Gastroesophageal sphincter (tissue), 4 donors: ENCODE measurements at regions not wholly inside any gene's neighbourhood (a gene's known extent, or its start where the extent isn't known, plus 50 kb on each side); places are given as distances from the start of the nearest gene placed in this dataset.

Source experiments
- ATAC-seq: fragments of 150-250 bp; one replicate; pipeline ENCODE4 v1.9.1; 2016; ENCODE audit warnings: mild to moderate bottlenecking, moderate library complexity
- H3K27ac ChIP-seq, 4 donors: fragments of 200-600 bp; sonication (generic) in 3 of 4; 1 replicate in 3 of 4; 2 replicates in 1 of 4; pipeline ENCODE4 v1.5.1; 2016 to 2019
- H3K27me3 ChIP-seq: fragments of 200-600 bp; sonication (generic); one replicate; pipeline ENCODE4 v1.5.1; 2019
- H3K36me3 ChIP-seq, 2 donors: fragments of 200-600 bp; sonication (generic); one replicate each; pipeline ENCODE4 v1.5.1; 2019; ENCODE audit warnings: control low read depth in 1 of 2
- H3K4me1 ChIP-seq, 3 donors: fragments of 200-600 bp; sonication (generic); 1 replicate in 2 of 3; 2 replicates in 1 of 3; pipeline ENCODE4 v1.5.1; 2016 to 2019; ENCODE audit warnings: control low read depth in 2 of 3
- H3K4me3 ChIP-seq, 2 donors: fragments of 200-600 bp; sonication (generic); one replicate each; pipeline ENCODE4 v1.5.1; 2019; ENCODE audit warnings: mild to moderate bottlenecking in 1 of 2, moderate library complexity in 1 of 2
- H3K9me3 ChIP-seq, 3 donors: fragments of 200-600 bp; sonication (generic); one replicate each; pipeline ENCODE4 v1.5.1; 2017 to 2019; ENCODE audit warnings: control low read depth in 2 of 3
- CTCF ChIP-seq, 4 experiments: fragments of 200-600 bp in 2 of 4; fragments of 450-650 bp in 2 of 4; sonication (generic) in 1 of 4; IDR thresholded peaks; one replicate each; pipeline ENCODE4 v1.5.1; 2017 to 2019; ENCODE audit warnings: antibody characterized with exemption in 4 of 4, mild to moderate bottlenecking in 2 of 4, moderate library complexity in 2 of 4
- EP300 ChIP-seq: sonication (generic); formaldehyde crosslinking; IDR thresholded peaks from one replicate; pipeline ENCODE4 v1.6.1; 2017; ENCODE audit warnings: antibody characterized with exemption, mild to moderate bottlenecking
- POLR2A ChIP-seq, 2 donors: fragments of 450-650 bp; IDR thresholded peaks; one replicate each; pipeline ENCODE4 v1.6.1; 2017; ENCODE audit warnings: antibody characterized with exemption in 2 of 2, mild to moderate bottlenecking in 2 of 2, moderate library complexity in 1 of 2
- POLR2AphosphoS5 ChIP-seq: sonication (generic); formaldehyde crosslinking; IDR thresholded peaks from one replicate; pipeline ENCODE4 v1.6.1; 2017; ENCODE audit warnings: antibody characterized with exemption
- WGBS, 2 donors: methylation state at CpG; one replicate each; pipeline ENCODE4 v1.1.5; 2018; ENCODE audit warnings: low coverage in 1 of 2; 5-methylcytosine and 5-hydroxymethylcytosine counted together

GRCh38 chr2:17010104-17010503 is 344.5 kb upstream of the CYRIA start:
- Histone ChIP-seq H3K4me1 (no peaks in the 10 kb centered on the region), H3K27ac (no peak overlapping the region), H3K9me3 (no peaks in the 10 kb centered on the region), H3K36me3 (no peaks in the 10 kb centered on the region), H3K4me3 (no peak overlapping the region), H3K27me3 (no peaks in the 10 kb centered on the region)
- WGBS, 2 donors = 60 to 84% methylated on average over 2 of the region's 2 CpGs
- TF ChIP-seq POLR2AphosphoS5 (no peak), EP300 (no peak), CTCF (IDR thresholded peaks at IDR 0.05) (no peak), POLR2A (IDR thresholded peaks at IDR 0.05) (no peak)
- ATAC-seq = no peak

- TF ChIP-seq POLR2A (IDR thresholded peaks at IDR 0.05) (no peak), POLR2AphosphoS5 (no peak), CTCF (IDR thresholded peaks at IDR 0.05) (no peak), EP300 (no peak)
- WGBS, 2 donors = 93 to 100% methylated on average over 1 of the region's 1 CpG
- no peak for ATAC-seq
- H3K4me3 ChIP-seq = no peak overlapping the region
- H3K27ac ChIP-seq = no peak overlapping the region
- H3K4me1 ChIP-seq = no peaks in the 10 kb centered on the region
- H3K36me3 ChIP-seq = no peaks in the 10 kb centered on the region
- H3K27me3 ChIP-seq = no peaks in the 10 kb centered on the region
- H3K9me3 ChIP-seq = peaks cover 0 to 28% (median 0%) of the 10 kb centered on the region in 3 donors
Measured at GRCh38 chr2:17000184-17000482, 334.5 kb upstream of the CYRIA start.

- 73 to 81% methylated on average over 5 to 6 of the region's 6 CpGs for WGBS, 2 donors
- H3K36me3 ChIP-seq = no peaks in the 10 kb centered on the region
- peaks cover 0 to 32% (median 0%) of the 10 kb centered on the region in 3 donors for H3K9me3 ChIP-seq
- ATAC-seq = no peak
- H3K27me3 ChIP-seq = no peaks in the 10 kb centered on the region
- no peak overlapping the region for H3K4me3 ChIP-seq
- no peaks in the 10 kb centered on the region for H3K4me1 ChIP-seq
- no peak overlapping the region for H3K27ac ChIP-seq
- TF ChIP-seq EP300 (no peak), CTCF (IDR thresholded peaks at IDR 0.05) (no peak), POLR2AphosphoS5 (no peak), POLR2A (IDR thresholded peaks at IDR 0.05) (no peak)
Measured at GRCh38 chr2:16999347-17000183, 333.9 kb upstream of the CYRIA start.

GRCh38 chr2:16978301-16978700 is 312.7 kb upstream of the CYRIA start:
- Histone ChIP-seq H3K36me3 (no peaks in the 10 kb centered on the region), H3K4me3 (no peak overlapping the region), H3K9me3 (no peaks in the 10 kb centered on the region), H3K4me1 (no peaks in the 10 kb centered on the region), H3K27me3 (no peaks in the 10 kb centered on the region), H3K27ac (no peak overlapping the region)
- 0 to 13% methylated on average over 1 of the region's 1 CpG for WGBS, 2 donors
- TF ChIP-seq POLR2A (IDR thresholded peaks at IDR 0.05) (no peak), CTCF (IDR thresholded peaks at IDR 0.05) (no peak), EP300 (no peak), POLR2AphosphoS5 (no peak)
- no peak for ATAC-seq

GRCh38 chr2:16974688-16975087 is 309.1 kb upstream of the CYRIA start:
- TF ChIP-seq POLR2AphosphoS5 (no peak), CTCF (IDR thresholded peaks at IDR 0.05) (no peak), EP300 (no peak), POLR2A (IDR thresholded peaks at IDR 0.05) (no peak)
- no peak for ATAC-seq
- Histone ChIP-seq H3K4me1 (no peaks in the 10 kb centered on the region), H3K9me3 (no peaks in the 10 kb centered on the region), H3K4me3 (no peak overlapping the region), H3K36me3 (no peaks in the 10 kb centered on the region), H3K27ac (no peak overlapping the region), H3K27me3 (no peaks in the 10 kb centered on the region)
